ENCODE measurements at regions not wholly inside any gene's neighbourhood (a gene's known extent, or its start where the extent isn't known, plus 50 kb on each side); places are given as distances from the start of the nearest gene placed in this dataset.
A peak's percentile ranks its signal among the peaks of the same experiment; 100 is the strongest.

DNA sequence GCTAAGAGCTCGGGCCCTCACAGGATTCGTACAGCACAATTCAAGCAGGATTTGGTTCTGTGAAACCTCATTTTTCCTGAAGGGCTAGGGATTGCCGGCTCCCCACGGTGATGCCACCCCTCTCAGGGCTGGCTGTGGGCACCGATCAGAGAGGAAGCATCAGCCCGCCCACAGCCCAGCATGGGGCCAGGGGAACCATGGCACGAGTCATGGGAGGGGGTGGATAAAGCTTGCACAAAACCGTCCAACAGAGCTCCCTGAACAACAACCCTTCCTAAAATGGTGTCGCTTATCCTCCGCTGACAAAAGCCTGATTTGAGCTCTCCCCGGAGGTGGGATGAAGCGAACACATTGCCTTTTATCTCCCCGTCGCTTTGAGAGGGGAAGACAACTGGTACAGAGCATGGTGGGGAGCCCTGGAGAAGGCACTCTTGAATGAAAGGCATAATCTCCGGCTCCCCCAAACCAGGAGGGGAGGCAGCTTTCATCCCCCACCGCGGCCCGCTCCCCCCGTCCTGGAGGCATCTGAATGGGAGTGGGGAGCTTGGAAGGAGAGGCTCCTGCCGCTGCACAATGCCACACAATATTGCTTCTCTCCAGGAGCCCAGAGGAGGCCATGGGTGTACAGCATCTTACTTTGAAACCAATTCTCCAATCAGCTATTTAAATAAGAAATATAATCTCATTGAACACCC is 144.0 kb downstream of the RPS24 start:
- no peak for DNase-seq
- Histone ChIP-seq H3K27ac (no peak overlapping the region), H3K4me1 (peaks cover 0 to 18% (median 0%) of the 10 kb centered on the region in 4 donors), H3K36me3 (no peaks in the 10 kb centered on the region), H3K4me3 (no peak overlapping the region), H3K27me3 (no peaks in the 10 kb centered on the region), H3K9me3 (no peaks in the 10 kb centered on the region)
- TF ChIP-seq CTCF (IDR thresholded peaks at IDR 0.05) (no peak), POLR2A (IDR thresholded peaks at IDR 0.05) (no peak)
- 62% methylated on average over 3 of the region's 20 CpGs for WGBS (ENCODE audit: insufficient coverage, low coverage, low lambda C conversion rate, missing lambda C conversion rate)
- ATAC-seq: no peak
- intact Hi-C loops (cut with DNase I): no loop called here

DNA sequence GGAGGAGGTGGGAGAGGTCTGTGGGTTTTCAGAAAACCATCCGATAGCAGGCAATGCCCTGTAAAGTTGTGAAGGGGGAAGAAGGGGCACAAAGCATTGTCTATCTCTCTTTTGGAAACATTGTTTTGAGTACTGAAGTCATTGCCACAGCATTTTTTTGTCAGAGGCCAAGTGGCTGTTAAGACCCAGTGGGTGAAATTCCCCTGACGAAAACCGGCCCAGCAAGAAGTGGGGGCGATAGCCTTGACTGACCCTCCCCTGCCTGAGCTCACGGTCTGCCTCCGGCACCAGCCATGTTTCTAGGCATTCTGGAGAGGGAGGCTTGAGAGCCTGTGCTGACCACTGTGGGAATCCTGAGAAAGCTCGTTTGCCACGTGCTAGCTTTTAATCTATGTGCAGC is 144.7 kb downstream of the RPS24 start:
- intact Hi-C loops (cut with DNase I): no loop called here
- DNase-seq (no peak), ATAC-seq (no peak)
- 46% methylated on average over 3 of the region's 8 CpGs for WGBS (ENCODE audit: insufficient coverage, low coverage, low lambda C conversion rate, missing lambda C conversion rate)
- H3K36me3 ChIP-seq: no peaks in the 10 kb centered on the region
- H3K4me1 ChIP-seq: peaks cover 0 to 18% (median 0%) of the 10 kb centered on the region in 4 donors
- no peaks in the 10 kb centered on the region for H3K27me3 ChIP-seq
- H3K9me3 ChIP-seq: no peaks in the 10 kb centered on the region
- no peak overlapping the region for H3K27ac ChIP-seq
- TF ChIP-seq POLR2A (IDR thresholded peaks at IDR 0.05) (no peak), CTCF (IDR thresholded peaks at IDR 0.05) (no peak)
- H3K4me3 ChIP-seq: no peak overlapping the region

- H3K9me3 ChIP-seq: no peaks in the 10 kb centered on the region
- H3K4me1 ChIP-seq: peaks cover 0 to 18% (median 0%) of the 10 kb centered on the region in 4 donors
- no peak overlapping the region for H3K27ac ChIP-seq
- no peak for TF ChIP-seq POLR2A (IDR thresholded peaks at IDR 0.05)
- TF ChIP-seq CTCF (IDR thresholded peaks at IDR 0.05): no peak
- 12% methylated on average over 6 of the region's 7 CpGs for WGBS (ENCODE audit: insufficient coverage, low coverage, low lambda C conversion rate, missing lambda C conversion rate)
- intact Hi-C loops (cut with DNase I): no loop called here
- DNase-seq (peak in 2 of 3 donors; percentile 55 to 57), ATAC-seq (peak; percentile 37 to 64 (median 54))
- no peak overlapping the region for H3K4me3 ChIP-seq
- no peaks in the 10 kb centered on the region for H3K36me3 ChIP-seq
- no peaks in the 10 kb centered on the region for H3K27me3 ChIP-seq
Observed at GRCh38 chr10:78178940-78179339, 145.3 kb downstream of the RPS24 start.

DNA sequence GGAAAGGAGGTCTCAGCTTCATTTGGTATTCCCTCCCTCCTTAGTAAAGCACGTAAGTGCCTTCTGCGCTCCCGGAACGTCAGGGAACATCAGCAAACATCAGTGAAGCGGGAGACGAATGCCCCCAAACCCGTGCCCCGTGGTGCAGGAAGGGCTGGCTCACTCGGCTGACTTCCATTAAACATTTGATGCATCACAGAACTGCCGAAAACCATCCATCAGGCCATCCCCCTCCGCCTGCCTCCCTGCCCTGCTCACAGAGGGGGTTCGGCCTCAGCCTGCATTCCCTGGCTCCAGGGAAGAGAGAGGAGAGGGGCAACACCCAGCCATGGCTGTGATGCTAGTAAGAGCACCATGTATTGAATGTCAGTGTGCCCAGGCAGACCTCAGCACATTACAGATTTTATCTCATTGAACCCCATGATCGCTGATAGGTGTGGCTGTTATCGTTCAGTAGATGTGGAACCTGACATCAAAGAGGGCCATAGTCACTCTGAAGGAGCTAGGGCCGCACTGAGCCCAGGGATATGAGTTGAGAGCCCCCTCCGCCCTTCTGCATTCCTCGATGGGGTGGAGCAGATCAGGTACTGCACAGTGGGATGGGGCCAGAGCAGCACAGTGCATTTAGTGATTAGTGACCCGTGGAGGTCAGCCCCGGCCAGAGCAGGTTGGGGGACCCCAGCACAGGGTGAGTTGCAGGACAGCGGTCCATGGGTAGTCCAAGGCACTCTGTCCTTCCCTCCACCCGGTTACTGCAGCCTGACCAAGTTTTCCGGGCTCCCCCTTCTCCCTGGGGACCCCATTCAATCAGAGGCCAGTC is 146.4 kb downstream of the RPS24 start:
- no peaks in the 10 kb centered on the region for H3K9me3 ChIP-seq
- peaks cover 0 to 15% (median 0%) of the 10 kb centered on the region in 4 donors for H3K4me1 ChIP-seq
- TF ChIP-seq POLR2A (IDR thresholded peaks at IDR 0.05) (no peak), CTCF (IDR thresholded peaks at IDR 0.05) (no peak)
- ATAC-seq (no peak), DNase-seq (no peak)
- 43% methylated on average over 5 of the region's 22 CpGs for WGBS (ENCODE audit: insufficient coverage, low coverage, low lambda C conversion rate, missing lambda C conversion rate)
- intact Hi-C loops (cut with DNase I): no loop called here
- H3K4me3 ChIP-seq: no peak overlapping the region
- H3K27ac ChIP-seq: no peak overlapping the region
- H3K27me3 ChIP-seq: no peaks in the 10 kb centered on the region
- no peaks in the 10 kb centered on the region for H3K36me3 ChIP-seq

Measured in right lobe of liver (tissue), 6 donors.